ENCODE measurements at regions not wholly inside any gene's neighbourhood (a gene's known extent, or its start where the extent isn't known, plus 50 kb on each side); places are given as distances from the start of the nearest gene placed in this dataset.
"Not testable (repeated sequence)": the region's sequence is repeated elsewhere in the genome, so short reads cannot be mapped to it uniquely, and the experiment has no call there.

- no peaks in the 10 kb centered on the region for H3K36me3 ChIP-seq
- DNase-seq = no peak
These were observed 125.5 kb downstream of the ENC1 start for GRCh38 chr5:74514888-74515551.

GRCh38 chr5:74511770-74512169, 128.8 kb downstream of the ENC1 start:
- not testable (repeated sequence) for H3K27me3 ChIP-seq, DNase-seq, H3K36me3 ChIP-seq

More at GRCh38 chr5:74514888-74515551, 125.5 kb downstream of the ENC1 start:
- Histone ChIP-seq H3K4me3 (no peak overlapping the region), H3K9me3 (no peaks in the 10 kb centered on the region), H3K27me3 (no peaks in the 10 kb centered on the region)

DNA sequence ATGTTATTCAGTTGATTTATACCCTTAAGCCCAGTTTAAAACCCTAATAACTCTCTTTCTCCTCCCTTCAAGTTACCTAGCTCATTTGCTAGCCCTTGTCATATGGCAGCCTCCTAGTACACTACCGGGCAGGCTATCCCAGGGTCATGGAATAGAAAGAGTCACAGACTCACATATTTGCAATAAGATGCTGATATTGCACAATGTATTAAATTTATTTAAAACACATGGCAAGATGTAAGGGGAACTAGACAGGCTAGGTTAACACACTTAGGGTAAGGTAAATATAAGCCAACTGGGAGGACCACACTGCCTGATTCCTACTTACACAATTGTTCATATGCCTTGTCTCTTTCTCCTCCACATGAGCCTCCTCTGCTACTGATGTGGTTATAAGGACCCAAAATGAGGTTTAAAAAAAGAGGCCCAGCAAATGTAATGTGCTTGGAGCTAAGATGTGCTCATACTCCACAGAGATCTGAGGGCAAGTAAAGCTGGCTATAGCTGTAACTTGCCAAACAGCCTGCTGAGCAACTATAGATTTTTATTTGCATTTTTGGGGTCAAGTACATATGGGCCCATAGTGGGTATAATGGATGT, 130.0 kb downstream of the ENC1 start:
- Histone ChIP-seq H3K36me3 (no peaks in the 10 kb centered on the region), H3K4me3 (no peak overlapping the region), H3K9me3 (no peaks in the 10 kb centered on the region), H3K27me3 (no peaks in the 10 kb centered on the region)
- no peak for DNase-seq

More at GRCh38 chr5:74511770-74512169, 128.8 kb downstream of the ENC1 start:
- not testable (repeated sequence) for H3K9me3 ChIP-seq, H3K4me3 ChIP-seq

- no peak for DNase-seq
- Histone ChIP-seq H3K36me3 (no peaks in the 10 kb centered on the region), H3K4me3 (no peak overlapping the region), H3K9me3 (no peaks in the 10 kb centered on the region), H3K27me3 (no peaks in the 10 kb centered on the region)
These were observed 133.0 kb downstream of the ENC1 start for GRCh38 chr5:74507370-74508005.

GRCh38 chr5:74506119-74506518, 134.4 kb downstream of the ENC1 start:
- DNase-seq = no peak
- no peaks in the 10 kb centered on the region for H3K36me3 ChIP-seq
- H3K27me3 ChIP-seq = no peaks in the 10 kb centered on the region
- H3K4me3 ChIP-seq = no peak overlapping the region
- H3K9me3 ChIP-seq = no peaks in the 10 kb centered on the region

DNA sequence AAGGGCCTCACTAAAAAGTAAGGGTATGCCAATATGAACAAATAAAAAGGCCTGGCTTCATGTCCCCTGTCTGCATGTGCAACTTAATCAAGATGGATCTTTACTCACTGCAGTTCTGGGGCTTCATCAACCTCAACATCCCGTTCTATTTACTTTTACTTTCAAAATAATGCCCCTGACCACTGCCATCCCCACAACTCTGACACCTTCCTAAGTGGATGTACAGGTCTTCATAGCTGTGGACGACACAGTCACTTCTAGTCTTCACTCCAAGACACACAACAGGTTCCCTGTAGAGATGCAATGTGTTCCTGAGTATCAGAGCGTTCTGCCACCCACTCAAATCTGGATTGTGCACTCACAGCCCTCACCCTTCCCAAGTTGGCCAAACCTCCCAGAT, 136.1 kb downstream of the ENC1 start:
- Histone ChIP-seq H3K9me3 (no peaks in the 10 kb centered on the region), H3K27me3 (no peaks in the 10 kb centered on the region), H3K36me3 (no peaks in the 10 kb centered on the region), H3K4me3 (no peak overlapping the region)
- no peak for DNase-seq

GRCh38 chr5:74502479-74502950, 138.0 kb downstream of the ENC1 start:
- Histone ChIP-seq H3K27me3 (no peaks in the 10 kb centered on the region), H3K4me3 (no peak overlapping the region), H3K9me3 (no peaks in the 10 kb centered on the region), H3K36me3 (no peaks in the 10 kb centered on the region)
- DNase-seq = no peak

GRCh38 chr5:74501674-74502478, 138.7 kb downstream of the ENC1 start:
- no peak overlapping the region for H3K4me3 ChIP-seq
- no peaks in the 10 kb centered on the region for H3K27me3 ChIP-seq
- DNase-seq = no peak
- no peaks in the 10 kb centered on the region for H3K9me3 ChIP-seq
- H3K36me3 ChIP-seq = no peaks in the 10 kb centered on the region

DNA sequence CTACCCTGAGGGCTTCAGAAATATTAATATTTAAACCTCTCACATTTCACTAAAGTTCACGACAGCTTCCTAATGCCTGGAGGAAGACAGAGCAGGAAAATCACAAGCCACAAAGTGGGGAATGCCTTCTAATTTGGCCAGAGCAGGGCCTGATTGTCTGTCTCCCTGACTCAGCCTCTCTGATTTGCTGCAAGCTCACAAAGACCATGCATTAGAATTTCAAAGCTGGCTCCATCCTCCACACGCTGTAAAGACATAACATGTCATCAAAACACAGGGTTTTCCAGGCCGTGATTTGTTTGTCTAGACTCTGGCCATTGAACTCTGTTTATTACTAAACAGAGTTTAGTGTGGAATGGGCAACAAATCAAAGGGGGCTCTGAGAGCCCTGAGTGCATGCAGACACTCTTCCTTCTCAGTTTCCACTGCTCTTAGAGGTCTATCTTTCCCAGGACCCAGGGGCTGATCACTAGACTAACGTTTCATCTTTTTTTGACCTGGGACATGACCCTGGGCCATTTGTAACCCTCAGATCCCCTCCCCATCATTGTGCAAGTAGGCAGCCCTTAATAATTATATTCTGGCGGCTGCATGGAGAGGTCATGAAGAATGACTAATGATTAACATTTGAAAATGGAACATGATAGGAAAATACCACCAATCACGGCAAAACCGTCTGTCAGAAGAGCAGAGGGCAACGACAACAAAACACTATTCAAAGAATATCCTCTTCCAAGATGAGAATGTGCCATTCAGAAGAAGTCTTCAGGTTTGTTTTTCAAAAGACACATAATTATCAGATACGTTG, 140.2 kb downstream of the ENC1 start:
- no peaks in the 10 kb centered on the region for H3K36me3 ChIP-seq

DNA sequence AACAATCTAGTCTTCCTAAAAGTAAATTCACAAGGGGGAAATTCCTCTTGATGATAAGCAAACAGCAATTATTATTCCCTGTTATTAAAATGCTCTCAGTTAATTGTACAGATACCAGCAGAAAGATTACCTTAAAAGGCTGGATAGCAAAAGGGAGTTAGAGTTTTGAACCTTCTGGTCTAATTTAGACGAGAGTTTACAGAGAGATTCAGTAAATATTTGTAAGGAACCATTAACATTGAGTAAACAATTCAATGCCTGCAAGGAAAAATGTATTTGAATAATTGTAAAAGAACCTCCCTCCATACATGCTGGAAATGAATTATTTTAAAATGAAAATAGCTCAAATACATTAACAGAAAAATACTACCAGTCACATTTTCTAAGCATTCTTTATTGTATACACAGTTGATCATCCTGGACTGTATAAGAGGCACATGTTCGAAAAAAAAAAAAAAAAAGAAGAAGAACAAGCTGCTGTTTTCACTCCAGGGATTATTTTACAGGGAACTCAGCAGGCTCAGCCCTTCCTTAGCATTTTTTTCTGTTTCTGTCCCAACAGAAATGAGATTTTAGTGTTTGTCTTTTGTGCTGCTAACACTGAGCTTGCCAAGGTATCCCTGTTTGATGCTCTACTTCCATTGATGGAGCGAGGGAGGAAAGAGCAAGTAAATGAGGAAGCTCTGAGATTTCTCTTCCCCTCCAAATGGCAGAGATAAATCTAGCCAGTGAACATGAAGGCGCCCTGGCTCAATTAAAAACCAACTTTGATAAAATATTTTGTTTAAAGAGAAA, 141.1 kb downstream of the ENC1 start:
- Histone ChIP-seq H3K36me3 (no peaks in the 10 kb centered on the region), H3K9me3 (no peaks in the 10 kb centered on the region), H3K4me3 (no peak overlapping the region), H3K27me3 (no peaks in the 10 kb centered on the region)
- no peak for DNase-seq

More for the DNA sequence above, 140.2 kb downstream of the ENC1 start:
- no peak for DNase-seq
- H3K27me3 ChIP-seq = no peaks in the 10 kb centered on the region
- H3K9me3 ChIP-seq = no peaks in the 10 kb centered on the region
- no peak overlapping the region for H3K4me3 ChIP-seq

DNA sequence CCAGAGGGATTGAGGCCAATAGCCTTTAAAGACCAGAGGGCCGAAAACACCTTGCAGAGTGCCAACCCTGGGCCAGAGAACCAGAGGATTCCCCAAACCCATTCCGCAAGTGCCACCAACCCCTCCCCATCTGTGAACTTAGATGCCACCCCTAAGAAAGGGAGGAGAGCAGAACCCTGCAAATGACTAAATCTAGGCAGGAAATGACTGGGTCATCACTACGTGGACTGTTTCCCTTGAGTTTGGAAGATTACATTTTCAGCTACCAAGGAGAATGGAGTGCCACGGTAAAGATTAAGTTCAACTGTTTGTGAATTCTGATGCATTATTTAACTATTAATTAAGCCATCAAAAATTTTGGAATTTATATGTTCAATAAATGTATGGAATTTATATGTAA, 142.8 kb downstream of the ENC1 start:
- Histone ChIP-seq H3K4me3 (no peak overlapping the region), H3K36me3 (no peaks in the 10 kb centered on the region), H3K9me3 (no peaks in the 10 kb centered on the region), H3K27me3 (no peaks in the 10 kb centered on the region)
- no peak for DNase-seq

- no peaks in the 10 kb centered on the region for H3K27me3 ChIP-seq
- H3K36me3 ChIP-seq = no peaks in the 10 kb centered on the region
- no peak for DNase-seq
- no peaks in the 10 kb centered on the region for H3K9me3 ChIP-seq
- H3K4me3 ChIP-seq = no peak overlapping the region
These were observed 147.1 kb downstream of the ENC1 start for GRCh38 chr5:74493411-74493810.

DNA sequence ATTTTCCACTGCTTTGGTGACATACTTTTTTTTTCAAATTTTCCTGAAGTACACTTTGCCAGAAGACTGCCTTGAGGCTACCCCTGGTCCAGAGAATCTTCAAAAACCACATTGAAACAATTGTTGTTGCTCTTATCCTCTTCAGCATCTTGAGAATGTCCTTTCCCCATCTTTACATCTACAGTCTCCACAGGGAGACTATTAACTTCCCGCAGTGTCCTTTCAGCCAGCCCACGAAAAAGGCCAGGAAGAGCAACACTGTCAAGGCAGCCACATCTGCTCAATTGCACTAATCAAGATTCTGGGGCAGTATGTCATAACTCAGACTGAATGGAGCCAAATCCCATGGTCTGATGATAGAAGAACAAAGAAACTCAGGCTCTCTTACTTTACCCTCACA, 148.3 kb downstream of the ENC1 start:
- no peak for DNase-seq
- Histone ChIP-seq H3K27me3 (no peaks in the 10 kb centered on the region), H3K4me3 (no peak overlapping the region), H3K9me3 (no peaks in the 10 kb centered on the region), H3K36me3 (no peaks in the 10 kb centered on the region)

- no peaks in the 10 kb centered on the region for H3K27me3 ChIP-seq
- no peak for DNase-seq
- H3K4me3 ChIP-seq = no peak overlapping the region
- H3K36me3 ChIP-seq = no peaks in the 10 kb centered on the region
- H3K9me3 ChIP-seq = no peaks in the 10 kb centered on the region
These were observed 148.9 kb downstream of the ENC1 start for GRCh38 chr5:74491586-74491985.

GRCh38 chr5:74490814-74491213, 149.7 kb downstream of the ENC1 start:
- no peak for DNase-seq
- no peaks in the 10 kb centered on the region for H3K36me3 ChIP-seq
- H3K4me3 ChIP-seq = no peak overlapping the region
- no peaks in the 10 kb centered on the region for H3K27me3 ChIP-seq
- H3K9me3 ChIP-seq = no peaks in the 10 kb centered on the region

- Histone ChIP-seq H3K4me3 (no peak overlapping the region), H3K27me3 (no peaks in the 10 kb centered on the region), H3K9me3 (no peaks in the 10 kb centered on the region), H3K36me3 (no peaks in the 10 kb centered on the region)
- no peak for DNase-seq
These were observed 157.5 kb downstream of the ENC1 start for GRCh38 chr5:74482990-74483389.

Measured in MG63 (cell line).